NCI-H526 treated with DMSO at 0.1 percent for 48 hours (cell line): ENCODE measurements at regions not wholly inside any gene's neighbourhood (a gene's known extent, or its start where the extent isn't known, plus 50 kb on each side); places are given as distances from the start of the nearest gene placed in this dataset.
"Not testable (repeated sequence)": the region's sequence is repeated elsewhere in the genome, so short reads cannot be mapped to it uniquely, and the experiment has no call there.

Experiments
- DNase-seq: peaks from one replicate; lab custom pipeline; 2025; lab: John Stamatoyannopoulos, UW

GRCh38 chr4:104129243-104129642 lies 365.5 kb downstream of the CXXC4 start:
- no peak for DNase-seq

GRCh38 chr4:104128850-104129213 lies 365.9 kb downstream of the CXXC4 start:
- no peak for DNase-seq

GRCh38 chr4:104128031-104128849 lies 366.5 kb downstream of the CXXC4 start:
- DNase-seq = no peak

- DNase-seq = peak; percentile 30
These were observed 371.7 kb downstream of the CXXC4 start for GRCh38 chr4:104123021-104123420.

- no peak for DNase-seq
These were observed 376.9 kb downstream of the CXXC4 start for GRCh38 chr4:104117776-104118175.

- no peak for DNase-seq
These were observed 380.8 kb downstream of the CXXC4 start for GRCh38 chr4:104113850-104114249.

GRCh38 chr4:104099141-104099540 lies 379.4 kb upstream of the TACR3 start:
- DNase-seq = no peak

- no peak for DNase-seq
These were observed 373.5 kb upstream of the TACR3 start for GRCh38 chr4:104093247-104093646.

GRCh38 chr4:104073229-104073628 lies 353.4 kb upstream of the TACR3 start:
- no peak for DNase-seq

GRCh38 chr4:104066533-104066932 lies 346.7 kb upstream of the TACR3 start:
- DNase-seq = no peak

- DNase-seq = peak; percentile 60
These were observed 345.1 kb upstream of the TACR3 start for GRCh38 chr4:104064646-104065577.

GRCh38 chr4:104063341-104063740 lies 343.6 kb upstream of the TACR3 start:
- no peak for DNase-seq

GRCh38 chr4:104044369-104044768 lies 324.6 kb upstream of the TACR3 start:
- DNase-seq = no peak

GRCh38 chr4:104032896-104033295 lies 313.1 kb upstream of the TACR3 start:
- no peak for DNase-seq

- no peak for DNase-seq
These were observed 305.5 kb upstream of the TACR3 start for GRCh38 chr4:104025251-104025650.

- DNase-seq = no peak
These were observed 303.0 kb upstream of the TACR3 start for GRCh38 chr4:104022831-104023230.

GRCh38 chr4:104022226-104022625 lies 302.4 kb upstream of the TACR3 start:
- DNase-seq = no peak

GRCh38 chr4:104020641-104021040 lies 300.9 kb upstream of the TACR3 start:
- DNase-seq = no peak

GRCh38 chr4:104017213-104017612 lies 297.4 kb upstream of the TACR3 start:
- DNase-seq = no peak

- peak; percentile 25 for DNase-seq
These were observed 295.9 kb upstream of the TACR3 start for GRCh38 chr4:104015680-104016079.

GRCh38 chr4:104010722-104011121 lies 290.9 kb upstream of the TACR3 start:
- no peak for DNase-seq

- DNase-seq = not testable (repeated sequence)
These were observed 282.5 kb upstream of the TACR3 start for GRCh38 chr4:104002318-104002717.

- no peak for DNase-seq
These were observed 279.0 kb upstream of the TACR3 start for GRCh38 chr4:103998756-103999155.
